SK-N-SH treated with all-trans-retinoic acid at 6 μM for 48 hours (cell line): ENCODE measurements at regions not wholly inside any gene's neighbourhood (a gene's known extent, or its start where the extent isn't known, plus 50 kb on each side); places are given as distances from the start of the nearest gene placed in this dataset.

Source experiments
- ATAC-seq: fragments of 200-7000 bp; cut with Tn5 transposase; 3 replicates; pipeline ENCODE4 v1.9.1; 2020; ENCODE audit warnings: mild to moderate bottlenecking, moderate library complexity
- ARNTL ChIP-seq: fragments of 450-650 bp; formaldehyde crosslinking; IDR thresholded peaks from 2 replicates; pipeline ENCODE4 v1.5.0; 2020; ENCODE audit warnings: low read depth, mild to moderate bottlenecking, moderate library complexity, borderline replicate concordance
- BACH2 ChIP-seq: fragments of 250-450 bp; sonication (Bioruptor Pico); IDR thresholded peaks from 2 replicates; pipeline ENCODE4 v1.9.0; 2021; ENCODE audit warnings: mild to moderate bottlenecking, borderline replicate concordance
- CREB5 ChIP-seq: fragments of 250-450 bp; sonication (Bioruptor Pico); IDR thresholded peaks from 2 replicates; pipeline ENCODE4 v1.5.1; 2020; ENCODE audit warnings: low read depth, mild to moderate bottlenecking, moderate library complexity
- CSDC2 ChIP-seq: fragments of 250-450 bp; sonication (Bioruptor Pico); IDR thresholded peaks from 2 replicates; pipeline ENCODE4 v1.5.0; 2020; ENCODE audit warnings: mild to moderate bottlenecking, moderate library complexity
- ESRRG ChIP-seq: fragments of 250-450 bp; sonication (Bioruptor Pico); IDR thresholded peaks from 2 replicates; pipeline ENCODE4 v1.6.1; 2021; ENCODE audit warnings: mild to moderate bottlenecking
- ISL1 ChIP-seq: fragments of 250-450 bp; sonication (Bioruptor Pico); IDR thresholded peaks from 2 replicates; pipeline ENCODE4 v2.1.2; 2022; ENCODE audit warnings: mild to moderate bottlenecking, moderate library complexity
- OSR1 ChIP-seq: fragments of 250-450 bp; sonication (Bioruptor Pico); IDR thresholded peaks from 2 replicates; pipeline ENCODE4 v1.8.0; 2022; ENCODE audit warnings: moderate library complexity, mild to moderate bottlenecking, inconsistent platforms
- PPARA ChIP-seq: fragments of 250-450 bp; sonication (Bioruptor Pico); IDR thresholded peaks from 2 replicates; pipeline ENCODE4 v1.5.0; 2020; ENCODE audit warnings: mild to moderate bottlenecking, borderline replicate concordance
- RARB ChIP-seq: fragments of 250-450 bp; sonication (Bioruptor Pico); IDR thresholded peaks from 2 replicates; pipeline ENCODE4 v1.8.0; 2021; ENCODE audit warnings: mild to moderate bottlenecking, moderate library complexity
- SNAI2 ChIP-seq: fragments of 250-450 bp; sonication (Bioruptor Pico); IDR thresholded peaks from 2 replicates; pipeline ENCODE4 v1.5.0; 2020; ENCODE audit warnings: mild to moderate bottlenecking, moderate library complexity
- TCF4 ChIP-seq: fragments of 250-450 bp; sonication (Bioruptor Pico); IDR thresholded peaks from 2 replicates; pipeline ENCODE4 v1.8.0; 2021; ENCODE audit warnings: mild to moderate bottlenecking, moderate library complexity, borderline replicate concordance
- TOX ChIP-seq: fragments of 250-450 bp; sonication (Bioruptor Pico); IDR thresholded peaks from 2 replicates; pipeline ENCODE4 v1.8.0; 2021; ENCODE audit warnings: mild to moderate bottlenecking, moderate library complexity, borderline replicate concordance
- ZC3H10 ChIP-seq: fragments of 250-450 bp; sonication (Bioruptor Pico); IDR thresholded peaks from 2 replicates; pipeline ENCODE4 v1.5.1; 2021; ENCODE audit warnings: mild to moderate bottlenecking, moderate library complexity
- ZFP3 ChIP-seq: fragments of 250-450 bp; sonication (Bioruptor Pico); IDR thresholded peaks from 2 replicates; pipeline ENCODE4 v1.5.0; 2020; ENCODE audit warnings: mild to moderate bottlenecking, moderate library complexity
- ZFP30 ChIP-seq: fragments of 450-650 bp; formaldehyde crosslinking; IDR thresholded peaks from 2 replicates; pipeline ENCODE4 v1.5.0; 2022; ENCODE audit warnings: mild to moderate bottlenecking, moderate library complexity
- ZNF8 ChIP-seq: fragments of 450-650 bp; formaldehyde crosslinking; IDR thresholded peaks from 2 replicates; pipeline ENCODE4 v1.5.0; 2020; ENCODE audit warnings: mild to moderate bottlenecking, moderate library complexity
- TF ChIP-seq, protein P1 (sequence below): fragments of 250-450 bp; sonication (Bioruptor Pico); IDR thresholded peaks from 2 replicates; pipeline ENCODE4 v1.8.0; 2021; ENCODE audit warnings: low read depth, mild to moderate bottlenecking, moderate library complexity, borderline replicate concordance
- TF ChIP-seq, protein P2 (sequence below): fragments of 250-450 bp; sonication (Bioruptor Pico); IDR thresholded peaks from 2 replicates; pipeline ENCODE4 v1.5.0; 2020; ENCODE audit warnings: mild to moderate bottlenecking, moderate library complexity
- TF ChIP-seq, protein P3 (sequence below): fragments of 250-450 bp; sonication (Bioruptor Pico); IDR thresholded peaks from 2 replicates; pipeline ENCODE4 v1.5.1; 2021; ENCODE audit warnings: mild to moderate bottlenecking, moderate library complexity
- TF ChIP-seq, protein P4 (sequence below): fragments of 250-450 bp; sonication (Bioruptor Pico); IDR thresholded peaks from 2 replicates; pipeline ENCODE4 v1.8.0; 2020; ENCODE audit warnings: mild to moderate bottlenecking, moderate library complexity, borderline replicate concordance

GRCh38 chr7:53318566-53318965, 283.1 kb downstream of the POM121L12 start:
- TF ChIP-seq RARB (CRISPR knock-in tag) = no peak
- no peak for TF ChIP-seq ZNF8 (CRISPR knock-in tag)
- no peak for TF ChIP-seq ISL1
- TF ChIP-seq ARNTL (CRISPR knock-in tag) = no peak
- TF ChIP-seq TCF4 (CRISPR knock-in tag) = no peak
- TF ChIP-seq, protein P1, sequence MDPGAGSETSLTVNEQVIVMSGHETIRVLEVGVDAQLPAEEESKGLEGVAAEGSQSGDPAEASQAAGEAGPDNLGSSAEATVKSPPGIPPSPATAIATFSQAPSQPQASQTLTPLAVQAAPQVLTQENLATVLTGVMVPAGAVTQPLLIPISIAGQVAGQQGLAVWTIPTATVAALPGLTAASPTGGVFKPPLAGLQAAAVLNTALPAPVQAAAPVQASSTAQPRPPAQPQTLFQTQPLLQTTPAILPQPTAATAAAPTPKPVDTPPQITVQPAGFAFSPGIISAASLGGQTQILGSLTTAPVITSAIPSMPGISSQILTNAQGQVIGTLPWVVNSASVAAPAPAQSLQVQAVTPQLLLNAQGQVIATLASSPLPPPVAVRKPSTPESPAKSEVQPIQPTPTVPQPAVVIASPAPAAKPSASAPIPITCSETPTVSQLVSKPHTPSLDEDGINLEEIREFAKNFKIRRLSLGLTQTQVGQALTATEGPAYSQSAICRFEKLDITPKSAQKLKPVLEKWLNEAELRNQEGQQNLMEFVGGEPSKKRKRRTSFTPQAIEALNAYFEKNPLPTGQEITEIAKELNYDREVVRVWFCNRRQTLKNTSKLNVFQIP = no peak
- TF ChIP-seq ZC3H10 (CRISPR knock-in tag) = no peak
- no peak for ATAC-seq

DNA sequence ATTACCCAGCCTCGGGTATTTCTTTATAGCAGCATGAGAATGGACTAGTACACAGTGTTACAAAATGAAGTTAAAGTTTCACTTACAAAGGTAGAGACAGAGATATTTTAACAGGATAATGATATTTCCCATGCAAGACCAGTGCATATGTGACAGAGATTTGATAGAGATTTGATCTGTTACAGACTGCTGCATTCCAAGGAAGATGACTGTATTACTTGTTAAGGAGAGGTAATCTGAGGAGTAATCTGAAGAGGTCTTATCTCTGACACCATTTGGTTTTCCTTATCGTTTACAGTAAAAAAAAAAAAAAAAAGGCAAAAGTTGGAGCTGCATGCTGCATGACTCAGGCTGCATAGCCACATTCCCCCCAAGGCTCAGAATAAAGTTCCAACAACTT, 289.6 kb downstream of the POM121L12 start:
- ATAC-seq = no peak
- TF ChIP-seq, protein P2, sequence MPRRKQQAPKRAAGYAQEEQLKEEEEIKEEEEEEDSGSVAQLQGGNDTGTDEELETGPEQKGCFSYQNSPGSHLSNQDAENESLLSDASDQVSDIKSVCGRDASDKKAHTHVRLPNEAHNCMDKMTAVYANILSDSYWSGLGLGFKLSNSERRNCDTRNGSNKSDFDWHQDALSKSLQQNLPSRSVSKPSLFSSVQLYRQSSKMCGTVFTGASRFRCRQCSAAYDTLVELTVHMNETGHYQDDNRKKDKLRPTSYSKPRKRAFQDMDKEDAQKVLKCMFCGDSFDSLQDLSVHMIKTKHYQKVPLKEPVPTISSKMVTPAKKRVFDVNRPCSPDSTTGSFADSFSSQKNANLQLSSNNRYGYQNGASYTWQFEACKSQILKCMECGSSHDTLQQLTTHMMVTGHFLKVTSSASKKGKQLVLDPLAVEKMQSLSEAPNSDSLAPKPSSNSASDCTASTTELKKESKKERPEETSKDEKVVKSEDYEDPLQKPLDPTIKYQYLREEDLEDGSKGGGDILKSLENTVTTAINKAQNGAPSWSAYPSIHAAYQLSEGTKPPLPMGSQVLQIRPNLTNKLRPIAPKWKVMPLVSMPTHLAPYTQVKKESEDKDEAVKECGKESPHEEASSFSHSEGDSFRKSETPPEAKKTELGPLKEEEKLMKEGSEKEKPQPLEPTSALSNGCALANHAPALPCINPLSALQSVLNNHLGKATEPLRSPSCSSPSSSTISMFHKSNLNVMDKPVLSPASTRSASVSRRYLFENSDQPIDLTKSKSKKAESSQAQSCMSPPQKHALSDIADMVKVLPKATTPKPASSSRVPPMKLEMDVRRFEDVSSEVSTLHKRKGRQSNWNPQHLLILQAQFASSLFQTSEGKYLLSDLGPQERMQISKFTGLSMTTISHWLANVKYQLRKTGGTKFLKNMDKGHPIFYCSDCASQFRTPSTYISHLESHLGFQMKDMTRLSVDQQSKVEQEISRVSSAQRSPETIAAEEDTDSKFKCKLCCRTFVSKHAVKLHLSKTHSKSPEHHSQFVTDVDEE (CRISPR knock-in tag) = no peak
- TF ChIP-seq, protein P3, sequence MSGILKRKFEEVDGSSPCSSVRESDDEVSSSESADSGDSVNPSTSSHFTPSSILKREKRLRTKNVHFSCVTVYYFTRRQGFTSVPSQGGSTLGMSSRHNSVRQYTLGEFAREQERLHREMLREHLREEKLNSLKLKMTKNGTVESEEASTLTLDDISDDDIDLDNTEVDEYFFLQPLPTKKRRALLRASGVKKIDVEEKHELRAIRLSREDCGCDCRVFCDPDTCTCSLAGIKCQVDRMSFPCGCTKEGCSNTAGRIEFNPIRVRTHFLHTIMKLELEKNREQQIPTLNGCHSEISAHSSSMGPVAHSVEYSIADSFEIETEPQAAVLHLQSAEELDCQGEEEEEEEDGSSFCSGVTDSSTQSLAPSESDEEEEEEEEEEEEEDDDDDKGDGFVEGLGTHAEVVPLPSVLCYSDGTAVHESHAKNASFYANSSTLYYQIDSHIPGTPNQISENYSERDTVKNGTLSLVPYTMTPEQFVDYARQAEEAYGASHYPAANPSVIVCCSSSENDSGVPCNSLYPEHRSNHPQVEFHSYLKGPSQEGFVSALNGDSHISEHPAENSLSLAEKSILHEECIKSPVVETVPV (CRISPR knock-in tag) = no peak
- TF ChIP-seq RARB (CRISPR knock-in tag) (no peak), ZFP30 (CRISPR knock-in tag) (no peak)

DNA sequence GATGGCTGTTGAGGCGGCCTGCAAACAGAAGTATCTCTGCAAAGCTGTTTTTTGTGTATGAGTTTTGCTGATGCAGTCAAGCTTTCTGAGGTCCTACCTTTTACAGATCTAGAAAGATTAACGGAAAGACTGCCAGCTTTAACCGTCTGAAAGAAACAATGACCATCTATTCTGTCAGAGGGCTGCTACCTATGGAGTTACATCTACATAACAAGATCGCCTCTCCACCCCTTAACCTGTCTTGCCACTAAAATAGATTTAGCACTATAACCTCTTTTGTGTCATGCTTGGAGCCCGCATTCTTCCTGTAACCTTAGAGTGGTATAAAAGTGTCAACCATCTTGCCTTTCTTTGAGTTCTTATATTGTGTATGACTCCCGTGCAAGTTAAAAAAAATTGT, 291.2 kb downstream of the POM121L12 start:
- TF ChIP-seq, protein P2 (CRISPR knock-in tag) = no peak
- no peak for TF ChIP-seq ZFP3 (CRISPR knock-in tag)
- TF ChIP-seq, protein P3 (CRISPR knock-in tag) = no peak
- TF ChIP-seq CSDC2 (CRISPR knock-in tag) = no peak
- no peak for TF ChIP-seq ARNTL (CRISPR knock-in tag)
- TF ChIP-seq SNAI2 = no peak
- no peak for TF ChIP-seq ESRRG (CRISPR knock-in tag)
- no peak for TF ChIP-seq BACH2 (CRISPR knock-in tag)
- no peak for TF ChIP-seq PPARA (CRISPR knock-in tag)
- no peak for TF ChIP-seq ZC3H10 (CRISPR knock-in tag)
- no peak for TF ChIP-seq CREB5 (CRISPR knock-in tag)
- TF ChIP-seq, protein P4, sequence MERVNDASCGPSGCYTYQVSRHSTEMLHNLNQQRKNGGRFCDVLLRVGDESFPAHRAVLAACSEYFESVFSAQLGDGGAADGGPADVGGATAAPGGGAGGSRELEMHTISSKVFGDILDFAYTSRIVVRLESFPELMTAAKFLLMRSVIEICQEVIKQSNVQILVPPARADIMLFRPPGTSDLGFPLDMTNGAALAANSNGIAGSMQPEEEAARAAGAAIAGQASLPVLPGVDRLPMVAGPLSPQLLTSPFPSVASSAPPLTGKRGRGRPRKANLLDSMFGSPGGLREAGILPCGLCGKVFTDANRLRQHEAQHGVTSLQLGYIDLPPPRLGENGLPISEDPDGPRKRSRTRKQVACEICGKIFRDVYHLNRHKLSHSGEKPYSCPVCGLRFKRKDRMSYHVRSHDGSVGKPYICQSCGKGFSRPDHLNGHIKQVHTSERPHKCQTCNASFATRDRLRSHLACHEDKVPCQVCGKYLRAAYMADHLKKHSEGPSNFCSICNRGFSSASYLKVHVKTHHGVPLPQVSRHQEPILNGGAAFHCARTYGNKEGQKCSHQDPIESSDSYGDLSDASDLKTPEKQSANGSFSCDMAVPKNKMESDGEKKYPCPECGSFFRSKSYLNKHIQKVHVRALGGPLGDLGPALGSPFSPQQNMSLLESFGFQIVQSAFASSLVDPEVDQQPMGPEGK (CRISPR knock-in tag) = no peak
- TF ChIP-seq TOX (CRISPR knock-in tag) = no peak
- no peak for TF ChIP-seq TCF4 (CRISPR knock-in tag)
- no peak for TF ChIP-seq OSR1 (CRISPR knock-in tag)

More for the DNA sequence above, 291.2 kb downstream of the POM121L12 start:
- ATAC-seq = no peak
